Inflammatory macrophage (primary cell): ENCODE measurements at regions not wholly inside any gene's neighbourhood (a gene's known extent, or its start where the extent isn't known, plus 50 kb on each side); places are given as distances from the start of the nearest gene placed in this dataset.

Experiments
- DNase-seq, 2 donors: peaks; one replicate each; pipeline ENCODE4 v3.0.0-alpha.2; 2020 to 2022

DNA sequence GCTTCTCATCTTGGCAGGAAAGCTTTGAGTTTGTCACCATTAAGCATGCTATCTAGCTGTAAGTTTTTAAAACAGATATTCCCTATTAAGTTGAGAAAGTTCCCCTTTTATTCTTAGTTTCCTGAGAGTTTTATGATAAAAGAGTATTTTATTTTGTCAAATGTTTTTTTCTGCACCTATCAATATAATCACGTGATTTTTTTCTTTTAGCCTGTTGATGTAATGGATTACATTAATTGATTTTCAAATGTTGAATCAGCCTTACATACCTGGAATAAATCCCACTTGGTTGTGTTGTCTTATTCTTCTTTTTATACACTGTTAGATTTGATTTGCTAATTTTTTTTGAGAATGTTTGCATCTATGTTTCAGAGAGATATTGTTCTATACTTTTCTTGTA, 179.5 kb downstream of the ZNF621 start:
- DNase-seq, result no peak

DNA sequence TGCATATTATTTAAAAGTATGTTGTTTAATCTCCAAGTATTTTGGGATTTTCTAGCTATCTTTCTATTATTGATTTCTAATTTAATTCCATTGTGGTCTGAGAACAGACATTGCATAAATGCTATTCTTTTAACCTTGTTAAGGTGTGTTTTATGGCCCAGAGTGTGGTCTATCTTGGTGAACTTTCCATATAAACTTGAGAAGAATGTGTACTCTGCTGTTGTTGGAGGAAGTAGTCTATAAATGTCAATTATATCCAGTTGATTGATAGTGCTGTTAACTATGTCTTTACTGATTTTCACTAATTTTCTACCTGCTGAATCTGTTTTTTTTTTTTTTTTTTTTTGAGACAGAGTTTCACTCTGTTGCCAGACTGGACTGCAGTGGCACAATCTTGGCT, 180.9 kb downstream of the ZNF621 start:
- DNase-seq, result no peak

DNA sequence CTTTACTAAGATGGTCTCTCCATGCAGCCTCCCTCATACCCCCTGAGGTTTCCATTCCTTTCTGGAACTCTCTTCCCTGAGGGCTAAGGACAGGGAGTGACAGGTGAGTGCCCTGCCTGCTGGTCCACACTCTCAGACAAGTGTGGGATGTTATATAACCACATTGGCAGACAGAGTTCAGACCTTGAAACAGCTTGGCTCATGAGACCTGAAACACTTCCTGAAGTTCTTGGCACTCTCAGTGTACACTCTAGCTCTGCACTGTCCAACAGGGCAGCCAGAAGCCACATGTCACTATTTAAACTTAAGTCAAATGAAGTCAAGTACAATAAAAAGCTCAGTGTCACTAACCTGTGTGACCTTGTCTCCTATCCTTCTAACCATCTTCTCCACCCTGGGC, 188.5 kb downstream of the ZNF621 start:
- no peak for DNase-seq

DNA sequence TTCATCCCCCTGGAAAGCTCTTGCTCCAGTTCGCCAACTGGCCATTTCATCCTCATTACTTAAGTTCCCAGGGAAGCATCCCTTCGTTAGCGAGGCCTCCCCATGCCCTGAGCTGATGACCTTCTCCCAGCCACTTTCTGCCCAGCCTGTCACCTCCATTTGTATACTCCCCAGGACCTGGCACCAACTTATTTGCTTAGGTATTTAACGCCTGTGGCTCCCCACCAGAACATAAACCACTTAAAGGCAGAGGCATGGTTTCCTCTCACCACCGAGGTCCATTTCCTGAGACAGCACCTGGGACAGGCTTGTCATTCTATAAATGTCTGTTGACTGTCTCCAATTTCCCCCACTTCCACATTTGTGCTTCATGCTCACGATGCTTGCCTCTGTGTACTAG, 189.0 kb downstream of the ZNF621 start:
- no peak for DNase-seq

DNA sequence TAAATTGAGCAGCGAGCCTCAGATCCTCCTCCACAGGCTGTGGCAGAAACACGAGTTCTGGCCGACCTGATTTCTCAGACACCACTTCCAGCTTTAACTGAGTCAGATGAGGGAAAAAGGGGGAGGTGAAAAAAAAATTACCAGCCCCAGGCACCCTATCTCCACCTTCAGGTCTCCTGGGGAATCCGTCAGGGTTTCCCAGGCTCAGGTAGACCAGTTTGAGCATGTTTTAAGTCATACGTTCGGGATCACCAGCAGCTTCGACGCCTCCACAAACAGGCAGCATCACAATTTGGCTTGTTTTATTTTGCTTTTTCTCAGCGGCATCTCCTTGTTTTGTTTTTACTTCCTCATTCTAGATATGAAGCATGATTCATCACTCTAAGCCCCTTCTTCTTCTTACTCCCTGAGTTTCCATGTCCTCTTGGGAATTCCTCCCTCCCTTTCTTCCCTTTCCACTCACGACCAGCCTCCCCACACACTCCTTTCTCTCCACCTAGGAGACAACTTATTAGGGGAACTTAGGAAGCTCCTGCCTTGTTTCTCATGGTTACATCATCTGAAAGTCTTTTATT, 190.1 kb downstream of the ZNF621 start:
- peak; percentile 10 to 20 for DNase-seq

DNA sequence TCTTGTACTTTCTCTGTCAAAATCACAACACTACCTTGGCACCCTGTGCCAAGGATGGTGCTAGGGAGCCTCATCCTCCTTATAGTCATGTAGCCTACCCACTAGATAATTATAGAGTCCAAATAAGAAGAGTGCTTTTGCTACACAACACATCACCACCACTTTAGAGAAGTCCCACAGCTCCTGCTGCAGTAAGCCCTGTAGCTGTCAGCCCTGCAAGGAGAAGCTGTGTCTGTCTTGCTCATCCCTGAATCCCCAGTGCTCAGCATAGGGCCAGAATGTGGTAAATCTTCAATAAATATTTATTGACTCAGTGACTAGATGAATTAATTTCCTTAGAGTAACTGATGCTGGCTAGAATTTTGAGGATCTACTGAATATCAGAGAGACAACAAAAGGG, 190.8 kb downstream of the ZNF621 start:
- peak; percentile 8 to 36 for DNase-seq

DNA sequence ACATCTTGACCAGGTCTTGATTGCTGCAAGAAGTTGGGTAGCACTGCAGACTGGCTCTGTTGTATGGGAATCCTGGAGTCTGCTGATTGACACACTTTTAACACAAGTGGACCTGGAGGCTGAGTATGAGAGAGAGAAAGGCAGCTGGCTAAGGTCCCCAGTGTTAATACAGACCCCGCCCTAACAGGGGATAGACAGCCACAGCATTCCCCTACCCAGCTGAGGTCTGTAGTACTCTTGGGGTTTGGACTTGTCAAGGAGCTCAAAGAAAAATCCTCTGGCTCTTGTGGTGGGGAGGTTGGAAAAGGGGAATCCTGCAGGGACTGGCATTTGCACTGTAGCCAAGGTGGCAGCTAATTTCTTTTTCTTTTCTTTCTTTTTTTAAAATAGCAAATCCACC, 192.7 kb downstream of the ZNF621 start:
- no peak for DNase-seq

DNA sequence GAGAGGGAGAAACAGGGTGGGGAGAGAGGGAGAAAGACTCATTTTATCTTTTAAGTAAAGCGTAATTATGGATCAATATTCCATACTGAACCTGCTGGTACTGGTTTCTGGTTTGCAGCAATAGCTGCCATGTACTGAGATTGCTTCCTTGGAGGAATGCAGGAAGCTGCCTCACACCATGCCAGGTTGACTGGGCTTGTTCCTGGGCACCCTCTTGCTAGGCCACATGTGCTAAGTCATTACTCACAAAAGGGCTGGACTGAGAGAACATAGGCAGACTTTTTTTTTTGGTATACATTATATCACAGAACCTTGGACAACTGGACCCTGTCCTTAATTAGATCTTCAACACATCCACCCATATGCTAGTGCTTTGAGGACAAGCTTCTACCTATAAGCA, 193.4 kb downstream of the ZNF621 start:
- DNase-seq, result no peak

DNA sequence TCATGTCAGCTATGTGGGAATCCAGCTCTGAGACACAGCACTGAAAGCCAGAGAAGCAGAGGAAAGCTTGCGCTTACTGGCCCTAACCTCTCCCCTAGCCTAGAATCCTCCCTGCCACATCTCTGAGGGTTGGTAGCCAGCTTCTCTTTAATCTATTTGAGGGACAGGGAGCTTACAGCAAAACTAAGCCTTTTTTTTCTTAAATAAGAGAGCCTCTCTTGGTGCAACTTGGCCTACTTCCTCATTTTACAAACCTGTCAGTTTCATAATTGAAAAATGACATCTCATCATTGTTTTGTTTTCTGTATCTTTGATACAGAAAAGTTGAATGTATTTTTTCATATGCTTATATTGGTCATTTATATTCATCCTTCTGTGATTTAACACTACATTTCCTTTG, 193.9 kb downstream of the ZNF621 start:
- DNase-seq, result peak; percentile 54 to 75

DNA sequence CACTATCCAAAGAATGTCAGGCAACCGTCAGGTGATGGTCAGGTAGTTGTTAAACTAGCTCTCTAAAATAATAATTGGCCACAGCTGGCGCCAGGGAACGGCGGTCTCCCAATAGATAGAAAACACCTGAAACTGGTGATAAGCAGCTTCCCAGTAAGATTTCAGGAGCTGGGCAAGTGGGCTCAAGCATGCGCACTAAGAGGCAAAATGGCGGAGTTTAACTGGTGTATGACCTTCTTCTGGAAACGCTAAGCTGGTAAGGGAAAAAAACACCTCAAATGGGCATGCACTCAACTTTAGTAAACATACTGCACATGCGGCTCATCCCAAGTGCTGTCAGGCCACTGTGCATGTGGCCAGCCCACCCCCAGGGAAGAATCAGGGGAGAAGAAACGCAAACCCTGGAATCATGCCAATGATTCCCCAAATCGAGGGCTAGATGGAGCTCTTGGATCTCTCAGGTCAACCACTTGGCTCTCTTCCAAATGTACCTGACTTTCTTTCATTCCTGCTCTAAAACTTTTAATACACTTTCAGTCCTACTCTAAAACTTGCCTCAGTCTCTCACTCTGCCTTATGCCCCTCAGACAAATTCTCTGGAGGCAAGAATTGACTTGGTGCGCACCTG, 195.0 kb downstream of the ZNF621 start:
- no peak for DNase-seq

DNA sequence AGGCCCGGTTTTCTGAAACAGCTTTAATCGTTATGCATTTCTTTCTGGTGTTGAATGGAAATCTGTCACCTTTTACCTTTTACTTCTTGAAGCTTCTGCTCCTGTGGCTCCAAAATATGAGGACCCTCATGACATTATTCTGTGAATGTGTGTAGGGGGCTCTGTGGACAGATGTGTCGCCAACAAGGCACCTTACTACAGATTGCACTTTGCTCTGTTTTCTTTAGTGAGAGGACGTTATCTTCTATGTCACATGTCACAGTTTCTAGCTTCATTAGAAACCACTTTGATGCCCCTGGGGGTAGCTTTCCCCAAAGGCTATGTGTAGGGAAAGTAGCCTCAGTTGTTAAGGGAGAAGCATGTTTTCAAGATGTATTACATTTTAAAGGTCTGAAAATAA, 195.6 kb downstream of the ZNF621 start:
- DNase-seq, result no peak

DNA sequence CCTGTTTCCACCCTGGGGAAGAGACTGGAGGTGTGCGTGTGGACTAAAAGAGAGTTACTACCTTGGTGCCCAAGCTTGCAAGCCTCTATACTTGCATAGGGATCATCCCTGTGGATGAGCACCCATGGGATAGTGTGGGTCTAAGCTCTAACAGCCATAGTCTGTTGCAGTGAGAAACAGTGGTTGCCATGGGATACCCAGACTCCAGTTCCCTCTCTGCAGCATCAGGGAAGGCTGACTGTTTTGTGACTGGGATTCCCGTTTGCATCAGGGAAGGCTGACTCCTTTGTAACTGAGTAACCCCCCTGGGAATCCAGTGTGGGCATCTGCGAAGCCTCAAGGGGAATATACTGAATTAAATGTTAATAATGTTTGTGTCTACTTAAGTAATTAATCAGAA, 196.1 kb downstream of the ZNF621 start:
- DNase-seq, result no peak

DNA sequence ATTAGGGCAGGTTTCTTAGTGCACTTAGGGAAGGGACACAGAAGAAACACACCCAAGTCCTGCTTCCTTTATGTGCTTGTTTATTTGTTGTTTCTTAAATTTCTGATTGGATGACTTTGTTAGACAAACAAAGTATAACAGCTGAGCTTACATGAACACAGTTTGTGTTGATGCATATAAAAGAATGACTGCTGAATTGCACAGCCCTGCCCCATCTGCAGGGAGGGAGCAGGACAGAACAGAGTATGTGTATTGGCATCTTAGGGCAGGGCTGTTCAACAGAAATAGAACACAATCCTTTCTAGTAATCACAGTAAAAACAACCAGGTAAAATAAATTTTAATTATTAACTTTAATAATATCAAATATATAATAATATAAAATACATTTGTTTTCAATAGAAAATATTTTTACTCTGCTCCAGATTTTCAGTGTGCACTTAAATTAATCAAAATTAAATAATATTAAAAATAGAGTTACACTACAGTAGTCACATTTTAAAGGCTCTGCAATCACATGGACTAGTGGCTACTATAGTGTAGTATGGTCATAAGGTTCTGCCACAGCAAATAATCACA, 198.4 kb downstream of the ZNF621 start:
- DNase-seq, result no peak

DNA sequence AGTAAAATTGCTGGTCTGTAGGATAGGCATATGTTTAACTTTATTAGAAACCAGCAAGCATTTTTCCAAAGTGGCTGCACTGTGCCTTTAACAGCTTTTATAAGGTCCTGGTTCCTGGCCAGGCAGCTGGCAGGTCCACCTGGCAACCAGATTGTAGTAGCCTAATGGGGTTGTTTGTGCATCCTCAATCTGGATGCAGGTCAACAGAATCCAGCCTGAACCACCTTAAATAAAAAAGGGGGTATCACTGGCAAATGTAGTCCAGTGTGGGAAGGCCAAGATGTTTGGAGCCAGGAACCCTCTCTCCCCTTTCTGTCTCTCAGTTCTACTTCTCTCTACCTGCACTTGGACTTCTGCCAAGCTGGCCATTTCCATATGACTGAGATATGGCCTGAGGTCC, 200.3 kb downstream of the ZNF621 start:
- DNase-seq, result no peak

DNA sequence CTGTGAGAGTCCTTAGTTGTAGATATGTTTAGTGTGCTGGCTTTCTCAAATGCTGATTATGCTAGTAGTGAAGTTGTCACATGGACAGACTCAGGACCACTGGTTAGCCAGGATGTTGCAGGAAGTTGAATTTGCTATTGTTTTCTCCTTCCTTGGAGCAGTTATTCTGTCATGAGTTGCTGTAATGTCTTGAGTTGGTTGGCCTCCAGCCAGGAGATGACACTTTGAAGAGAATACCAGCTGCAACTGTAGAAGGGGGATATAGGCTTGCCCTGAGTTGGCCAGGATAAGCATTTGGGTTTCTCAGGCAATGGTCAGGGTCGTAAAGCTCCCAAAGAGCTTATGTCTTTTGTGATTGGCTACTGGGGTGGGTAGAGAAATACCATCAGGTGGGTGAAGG, 206.7 kb downstream of the ZNF621 start:
- no peak for DNase-seq

DNA sequence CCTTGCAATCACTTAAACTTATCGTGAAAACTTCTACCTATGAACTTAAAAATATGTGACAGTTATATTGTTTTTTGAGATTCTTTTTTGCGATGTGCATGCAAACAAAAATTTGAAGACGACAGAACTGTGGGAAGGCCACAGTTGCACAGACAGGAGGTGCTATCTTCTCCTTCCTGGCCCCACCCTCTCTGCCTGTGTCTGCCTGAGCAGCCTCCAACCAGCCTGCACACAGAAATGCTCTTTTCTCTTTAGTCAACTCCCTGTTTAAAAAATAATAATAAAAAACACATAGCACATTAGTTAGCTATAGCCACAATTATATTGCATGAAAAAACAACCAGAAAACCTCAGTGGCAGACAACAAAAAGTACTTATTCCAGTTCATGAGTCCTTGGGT, 212.2 kb downstream of the ZNF621 start:
- no peak for DNase-seq

DNA sequence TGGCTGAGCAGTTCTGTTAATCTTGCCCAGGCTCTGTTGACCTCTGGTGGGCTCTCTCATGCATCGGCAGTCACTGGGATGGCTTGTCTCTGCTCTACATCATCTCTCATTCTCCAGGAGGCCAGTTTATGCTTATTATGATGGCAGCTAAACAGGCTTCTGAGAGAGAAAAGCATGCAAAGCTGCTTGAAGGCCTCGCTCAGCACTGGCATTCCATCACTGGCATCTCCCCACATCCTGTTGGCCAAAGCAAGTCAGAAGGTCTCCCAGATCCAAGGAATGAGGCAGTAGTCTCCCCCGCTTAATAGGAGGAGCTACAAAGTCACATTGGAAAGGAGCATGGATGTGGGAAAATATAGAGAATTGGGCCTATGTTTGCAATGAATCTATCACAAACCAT, 212.6 kb downstream of the ZNF621 start:
- no peak for DNase-seq

DNA sequence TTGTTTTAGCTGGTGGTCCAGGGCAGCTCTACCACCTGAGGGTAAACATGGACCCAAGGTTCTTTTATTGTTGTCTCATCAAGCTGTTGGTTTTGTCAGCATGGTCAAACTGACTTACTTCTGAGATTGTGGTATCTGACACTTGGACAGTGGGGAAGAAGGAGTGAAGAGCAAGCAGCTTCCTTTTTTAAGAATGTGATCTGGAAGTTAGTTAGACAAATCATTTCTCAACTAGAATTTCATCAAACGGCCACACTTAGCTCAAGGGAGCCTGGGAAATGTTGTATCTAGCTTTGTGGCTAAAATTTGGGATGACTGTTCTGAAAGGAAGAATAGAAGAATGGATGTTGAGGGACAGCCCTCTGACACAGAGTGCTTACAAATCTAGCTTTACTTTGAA, 215.2 kb downstream of the ZNF621 start:
- DNase-seq, result peak; percentile 19 to 45

DNA sequence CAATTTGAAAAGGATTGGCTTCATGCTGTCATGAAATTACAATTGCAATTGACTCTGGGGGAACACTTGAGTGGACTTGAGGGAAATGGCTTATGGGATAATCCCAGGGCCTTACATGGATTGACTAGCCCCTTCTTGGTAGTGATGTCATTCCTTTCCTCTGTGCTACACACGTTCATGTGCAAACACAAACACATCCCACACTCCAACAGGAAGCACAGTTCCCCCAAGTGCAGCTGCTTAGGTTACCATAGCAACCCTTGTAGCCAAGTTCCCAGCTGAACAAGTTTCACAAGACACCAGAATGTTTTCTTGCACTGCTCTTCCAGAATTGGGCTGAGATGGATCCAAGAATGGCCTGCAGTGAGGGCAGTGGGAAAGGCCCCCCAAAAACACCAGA, 217.0 kb downstream of the ZNF621 start:
- peak; percentile 38 to 58 for DNase-seq

DNA sequence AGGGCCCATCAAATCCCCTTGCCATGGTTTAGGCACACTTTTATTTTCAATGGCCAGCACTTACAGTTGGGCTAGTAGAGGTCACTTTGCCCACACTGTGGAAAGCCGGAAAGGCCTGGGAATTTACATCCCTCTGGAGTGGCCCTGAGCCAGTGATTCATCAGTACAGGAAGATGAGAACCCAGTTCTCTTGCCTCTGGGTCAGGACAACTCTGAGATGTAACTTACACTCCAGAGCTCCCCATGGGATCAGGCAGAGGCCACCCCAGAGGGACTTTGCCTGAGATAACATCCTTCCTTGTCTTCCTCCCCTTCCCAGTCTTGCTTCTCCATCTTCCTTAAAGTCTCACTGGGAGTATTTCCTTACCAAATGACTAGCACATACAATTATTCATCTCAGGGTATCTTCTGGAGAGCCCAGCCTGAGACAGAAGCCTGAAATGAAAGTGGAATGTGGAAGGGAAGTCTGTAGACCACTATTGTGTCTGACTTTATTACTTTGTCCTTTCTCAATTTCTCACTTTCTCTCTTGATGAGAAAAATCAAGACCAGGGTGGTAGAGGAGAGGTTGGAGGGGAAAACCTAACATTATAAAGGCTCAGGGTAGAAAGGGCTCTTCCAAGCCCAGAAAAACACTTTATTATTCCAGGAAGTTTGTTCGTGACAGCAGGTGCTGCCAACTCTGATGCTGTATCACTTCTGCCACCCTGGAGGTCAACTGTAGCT, 220.8 kb downstream of the ZNF621 start:
- DNase-seq, result no peak

DNA sequence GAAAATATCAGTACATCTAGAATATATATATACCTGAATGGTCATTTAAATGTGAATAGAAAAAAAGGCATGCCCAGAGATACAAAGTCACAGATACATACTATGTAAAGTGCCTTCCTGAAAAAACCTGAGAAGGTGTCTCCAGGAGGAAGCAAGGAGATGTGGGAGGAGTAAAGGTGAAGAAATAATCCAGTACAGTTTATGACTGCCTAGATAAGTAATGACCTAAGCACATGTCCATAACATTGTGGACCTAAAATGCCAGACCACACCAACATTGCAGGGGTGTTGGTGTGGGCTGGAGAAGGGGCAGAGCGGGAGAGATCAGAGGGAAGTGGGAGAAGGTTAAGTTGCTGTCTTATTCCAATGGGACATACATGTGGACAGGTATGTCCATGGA, 226.9 kb downstream of the ZNF621 start:
- no peak for DNase-seq

DNA sequence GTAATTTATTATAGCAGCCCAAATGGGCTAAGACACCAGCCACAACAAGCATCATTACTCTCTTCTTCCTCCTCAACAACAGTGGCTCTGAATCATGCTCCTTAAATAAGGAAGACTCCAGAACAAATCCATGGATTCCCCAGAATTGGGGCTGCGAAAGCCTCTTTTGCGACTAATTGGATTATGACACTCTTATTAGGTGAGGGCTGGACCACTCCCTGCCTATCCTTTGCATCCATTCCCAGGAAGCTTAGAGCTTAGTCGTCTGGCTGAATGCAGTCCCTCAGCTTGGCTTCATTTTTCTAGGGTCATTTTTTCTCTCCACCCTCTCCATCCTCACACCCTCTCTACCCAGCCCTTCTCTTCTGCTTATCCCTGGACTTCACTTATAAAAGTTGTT, 227.7 kb downstream of the ZNF621 start:
- DNase-seq, result no peak

DNA sequence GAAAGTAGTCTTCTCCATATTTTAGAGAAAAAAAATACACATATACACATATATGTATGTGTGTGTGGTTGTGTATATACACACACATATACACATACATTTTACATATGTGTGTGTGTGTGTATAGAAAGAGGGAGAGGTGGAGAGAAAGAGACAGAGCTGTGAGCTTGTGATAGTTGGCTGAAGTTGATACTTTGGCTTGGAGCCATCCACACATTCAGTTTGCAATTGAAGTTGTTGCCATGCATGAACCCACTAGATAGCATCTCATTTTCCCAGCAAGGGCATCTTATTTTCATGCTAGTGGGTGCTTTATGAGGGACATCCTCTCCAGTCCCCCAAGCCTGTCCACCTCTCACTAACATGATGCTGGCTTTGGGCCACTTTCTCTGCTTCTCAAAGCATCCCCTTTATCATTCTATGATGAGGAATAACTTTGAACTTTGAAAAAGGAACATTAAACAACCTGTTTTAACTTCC, 228.6 kb downstream of the ZNF621 start:
- no peak for DNase-seq

DNA sequence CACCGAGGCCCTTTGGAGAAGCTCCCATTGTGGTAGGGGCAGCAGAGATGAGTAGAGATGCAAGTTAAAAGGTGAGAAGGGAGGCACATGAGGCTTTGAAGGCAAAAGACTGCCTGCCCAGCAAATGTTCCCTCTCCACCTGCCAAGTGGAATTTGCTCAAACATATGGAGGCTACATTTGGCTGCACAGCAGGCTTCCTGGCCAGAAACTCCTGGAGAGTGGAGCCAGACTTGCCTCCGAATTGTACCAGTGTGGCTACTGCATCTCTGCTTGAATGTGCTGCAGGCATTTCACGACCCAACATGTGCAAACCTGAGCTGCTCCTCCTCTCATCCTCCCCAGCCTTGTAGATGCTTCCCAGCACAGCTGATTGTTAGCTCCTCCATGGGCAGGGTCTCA, 229.2 kb downstream of the ZNF621 start:
- no peak for DNase-seq
